Fibroblast of lung (primary cell): ENCODE measurements at regions not wholly inside any gene's neighbourhood (a gene's known extent, or its start where the extent isn't known, plus 50 kb on each side); places are given as distances from the start of the nearest gene placed in this dataset.
"Not testable (repeated sequence)": the region's sequence is repeated elsewhere in the genome, so short reads cannot be mapped to it uniquely, and the experiment has no call there.

Source experiments
- DNase-seq, 2 donors: peaks; one replicate each; pipeline versions ENCODE4 v3.0.0 to v3.0.0-alpha.2; 2010; ENCODE audit warnings: low read depth in 2 of 2
- H2AFZ ChIP-seq: 2 replicates; pipeline ENCODE4 v1.5.1; 2012; ENCODE audit warnings: low read length, control low read depth, inconsistent platforms
- H3K27ac ChIP-seq: 2 replicates; pipeline ENCODE4 v1.5.1; 2011; ENCODE audit warnings: low read length, control low read depth; ENCODE audit not compliant: insufficient read depth
- H3K27me3 ChIP-seq: 2 replicates; pipeline ENCODE4 v1.5.1; 2011; ENCODE audit warnings: mild to moderate bottlenecking, low read length; ENCODE audit not compliant: control insufficient read depth, insufficient read depth
- H3K36me3 ChIP-seq: 2 replicates; pipeline ENCODE4 v1.5.1; 2011; ENCODE audit warnings: low read length; ENCODE audit not compliant: control insufficient read depth, insufficient read depth
- H3K4me1 ChIP-seq: 2 replicates; pipeline ENCODE4 v1.5.1; 2011; ENCODE audit warnings: low read length; ENCODE audit not compliant: control insufficient read depth, insufficient read depth; ENCODE audit errors: extremely low read depth
- H3K4me2 ChIP-seq: 2 replicates; pipeline ENCODE4 v1.5.1; 2011; ENCODE audit warnings: low read length, control low read depth; ENCODE audit not compliant: insufficient read depth; ENCODE audit errors: extremely low read depth
- H3K4me3 ChIP-seq, 4 experiments: fragments of 200-600 bp in 1 of 4; sonication (generic) in 1 of 4; replicated peaks in 1 of 4; 2 replicates each; pipeline ENCODE4 v1.5.1; 2011 to 2016; ENCODE audit warnings: low read length in 4 of 4, low read depth in 3 of 4, mild to moderate bottlenecking in 3 of 4, control low read depth in 2 of 4, inconsistent platforms in 1 of 4, mixed read lengths in 1 of 4; ENCODE audit not compliant: insufficient read depth in 1 of 4; ENCODE audit errors: control extremely low read depth in 1 of 4
- H3K79me2 ChIP-seq: 2 replicates; pipeline ENCODE4 v1.5.1; 2012; ENCODE audit warnings: mild to moderate bottlenecking, low read length, inconsistent platforms; ENCODE audit not compliant: control insufficient read depth, insufficient read depth
- H3K9ac ChIP-seq: 2 replicates; pipeline ENCODE4 v1.5.1; 2011; ENCODE audit warnings: mild to moderate bottlenecking, low read length, control low read depth; ENCODE audit not compliant: insufficient read depth
- H3K9me3 ChIP-seq: 2 replicates; pipeline ENCODE4 v1.5.1; 2012; ENCODE audit warnings: low read depth, low read length; ENCODE audit not compliant: control insufficient read depth, insufficient read depth
- H4K20me1 ChIP-seq: 2 replicates; pipeline ENCODE4 v1.5.1; 2011; ENCODE audit warnings: low read length; ENCODE audit not compliant: control insufficient read depth, insufficient read depth; ENCODE audit errors: extremely low read depth
- CTCF ChIP-seq, 2 donors: IDR thresholded peaks in 1 of 2; conservative IDR thresholded peaks in 1 of 2; 1 replicate in 1 of 2; 2 replicates in 1 of 2; pipeline ENCODE4 v1.5.1; 2011 to 2012; ENCODE audit warnings: low read length in 2 of 2, control low read depth in 1 of 2, inconsistent platforms in 1 of 2, low read depth in 1 of 2, mild to moderate bottlenecking in 1 of 2
- EZH2 ChIP-seq: IDR thresholded peaks from 2 replicates; pipeline ENCODE4 v1.5.1; 2012; ENCODE audit warnings: low read length, control low read depth, mild to moderate bottlenecking; ENCODE audit errors: missing control alignments

DNA sequence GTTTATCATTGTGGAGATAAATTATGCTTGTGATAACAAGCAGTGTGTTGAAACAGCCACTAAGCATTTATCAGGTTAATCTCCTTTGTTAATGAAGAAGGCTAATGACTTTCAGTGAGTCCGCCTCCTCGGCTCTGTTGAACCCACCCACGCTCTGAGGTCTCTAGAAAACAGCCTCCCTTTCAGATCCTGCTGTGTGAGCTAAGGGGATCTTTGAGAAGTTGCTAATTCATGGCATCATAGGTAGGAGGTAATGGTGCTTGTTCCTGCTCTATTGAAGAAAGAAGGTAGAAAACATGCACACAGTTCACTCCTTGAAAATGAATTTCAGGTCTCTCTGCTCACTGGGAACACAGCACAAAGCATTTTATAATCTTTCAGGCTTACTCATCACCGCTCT is 483.9 kb downstream of the AACS start:
- TF ChIP-seq CTCF (conservative IDR thresholded peaks at IDR 0.05 in 1 of 2, IDR thresholded peaks at IDR 0.05 in 1 of 2; ENCODE audit: low read depth in 1 of 2, low read length in 2 of 2) (no peak), EZH2 (no peak)
- H3K9me3 ChIP-seq, result no peaks in the 10 kb centered on the region
- H3K9ac ChIP-seq, result no peak overlapping the region
- H3K4me1 ChIP-seq, result no peaks in the 10 kb centered on the region
- no peak overlapping the region for H3K4me2 ChIP-seq
- no peaks in the 10 kb centered on the region for H3K79me2 ChIP-seq
- H3K27me3 ChIP-seq, result no peaks in the 10 kb centered on the region
- DNase-seq, result no peak
- no peak overlapping the region for H3K27ac ChIP-seq
- H3K4me3 ChIP-seq, result no peak overlapping the region
- no peaks in the 10 kb centered on the region for H3K36me3 ChIP-seq
- H4K20me1 ChIP-seq, result no peaks in the 10 kb centered on the region
- no peak overlapping the region for H2AFZ ChIP-seq

GRCh38 chr12:125549836-125550235 is 484.6 kb downstream of the AACS start:
- H3K79me2 ChIP-seq, result no peaks in the 10 kb centered on the region
- no peak overlapping the region for H2AFZ ChIP-seq
- no peak overlapping the region for H3K27ac ChIP-seq
- no peak overlapping the region for H3K9ac ChIP-seq
- no peaks in the 10 kb centered on the region for H3K9me3 ChIP-seq
- H3K27me3 ChIP-seq, result no peaks in the 10 kb centered on the region
- H3K4me3 ChIP-seq, result no peak overlapping the region
- TF ChIP-seq CTCF (conservative IDR thresholded peaks at IDR 0.05 in 1 of 2, IDR thresholded peaks at IDR 0.05 in 1 of 2; ENCODE audit: low read depth in 1 of 2, low read length in 2 of 2) (peak; percentile 24 to 47), EZH2 (no peak)
- no peaks in the 10 kb centered on the region for H3K4me1 ChIP-seq
- DNase-seq, result no peak
- H3K4me2 ChIP-seq, result no peak overlapping the region
- no peaks in the 10 kb centered on the region for H4K20me1 ChIP-seq
- H3K36me3 ChIP-seq, result no peaks in the 10 kb centered on the region

GRCh38 chr12:125552295-125552694 is 487.1 kb downstream of the AACS start:
- no peak overlapping the region for H3K9ac ChIP-seq

DNA sequence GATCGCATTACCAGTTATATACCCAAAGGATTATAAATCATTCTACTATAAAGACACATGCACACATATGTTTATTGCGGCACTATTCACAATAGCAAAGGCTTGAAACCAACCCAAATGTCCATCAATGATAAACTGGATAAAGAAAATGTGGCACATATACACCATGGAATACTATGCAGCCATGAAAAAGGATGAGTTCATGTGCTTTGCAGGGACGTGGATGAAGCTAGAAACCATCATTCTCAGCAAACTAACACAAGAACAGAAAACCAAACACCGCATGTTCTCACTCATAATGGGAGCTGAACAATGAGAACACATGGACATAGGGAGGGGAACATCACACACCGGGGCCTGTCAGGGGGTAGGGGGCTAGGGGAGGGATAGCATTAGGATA is 495.8 kb downstream of the AACS start:
- not testable (repeated sequence) for H3K36me3 ChIP-seq, DNase-seq, H3K27me3 ChIP-seq, H4K20me1 ChIP-seq, H3K79me2 ChIP-seq, H3K4me1 ChIP-seq, H3K4me3 ChIP-seq, H3K9ac ChIP-seq, H3K27ac ChIP-seq, H3K4me2 ChIP-seq, H2AFZ ChIP-seq, H3K9me3 ChIP-seq

More at GRCh38 chr12:125552295-125552694, 487.1 kb downstream of the AACS start:
- no peak for TF ChIP-seq CTCF (conservative IDR thresholded peaks at IDR 0.05 in 1 of 2, IDR thresholded peaks at IDR 0.05 in 1 of 2; ENCODE audit: low read depth in 1 of 2, low read length in 2 of 2)
- no peak for TF ChIP-seq EZH2
- Histone ChIP-seq H3K27me3 (no peaks in the 10 kb centered on the region), H2AFZ (no peak overlapping the region), H3K79me2 (no peaks in the 10 kb centered on the region), H3K36me3 (no peaks in the 10 kb centered on the region), H4K20me1 (no peaks in the 10 kb centered on the region), H3K9me3 (no peaks in the 10 kb centered on the region), H3K4me3 (no peak overlapping the region), H3K4me1 (no peaks in the 10 kb centered on the region), H3K27ac (no peak overlapping the region), H3K4me2 (no peak overlapping the region)
- DNase-seq, result no peak
